Limb (tissue), 2 donors: ENCODE measurements at regions not wholly inside any gene's neighbourhood (a gene's known extent, or its start where the extent isn't known, plus 50 kb on each side); places are given as distances from the start of the nearest gene placed in this dataset.

Experiments used
- DNase-seq, 2 donors: peaks; one replicate each; pipeline ENCODE4 v3.0.0-alpha.2; 2016; ENCODE audit errors: extremely low spot score in 2 of 2

- DNase-seq, result no peak
Observed at GRCh38 chr14:31994391-31995033, 82.6 kb upstream of the ARHGAP5 start.

- DNase-seq, result no peak
Observed at GRCh38 chr14:32003585-32003984, 73.5 kb upstream of the ARHGAP5 start.

DNA sequence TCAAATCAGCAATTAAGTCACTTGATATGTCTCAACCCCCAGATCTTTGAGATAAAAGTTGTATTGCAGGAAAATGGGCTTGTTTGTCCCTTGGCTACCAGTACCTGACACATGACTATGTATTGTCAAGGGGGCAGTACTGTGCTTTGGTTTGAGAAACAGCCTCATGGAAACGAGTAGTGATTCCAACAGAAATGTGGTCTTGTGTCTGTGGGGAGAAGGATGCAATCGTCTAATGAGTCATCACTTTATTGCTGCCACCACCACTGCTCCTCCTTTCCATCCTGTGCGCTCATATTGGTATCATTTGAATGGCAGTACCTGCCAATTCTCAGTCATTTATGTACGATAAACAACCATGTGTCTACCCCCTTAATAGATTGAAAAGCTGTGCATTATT is 72.8 kb upstream of the ARHGAP5 start:
- DNase-seq, result no peak

GRCh38 chr14:32005628-32006027 is 71.5 kb upstream of the ARHGAP5 start:
- no peak for DNase-seq

GRCh38 chr14:32006263-32007110 is 70.6 kb upstream of the ARHGAP5 start:
- no peak for DNase-seq

DNA sequence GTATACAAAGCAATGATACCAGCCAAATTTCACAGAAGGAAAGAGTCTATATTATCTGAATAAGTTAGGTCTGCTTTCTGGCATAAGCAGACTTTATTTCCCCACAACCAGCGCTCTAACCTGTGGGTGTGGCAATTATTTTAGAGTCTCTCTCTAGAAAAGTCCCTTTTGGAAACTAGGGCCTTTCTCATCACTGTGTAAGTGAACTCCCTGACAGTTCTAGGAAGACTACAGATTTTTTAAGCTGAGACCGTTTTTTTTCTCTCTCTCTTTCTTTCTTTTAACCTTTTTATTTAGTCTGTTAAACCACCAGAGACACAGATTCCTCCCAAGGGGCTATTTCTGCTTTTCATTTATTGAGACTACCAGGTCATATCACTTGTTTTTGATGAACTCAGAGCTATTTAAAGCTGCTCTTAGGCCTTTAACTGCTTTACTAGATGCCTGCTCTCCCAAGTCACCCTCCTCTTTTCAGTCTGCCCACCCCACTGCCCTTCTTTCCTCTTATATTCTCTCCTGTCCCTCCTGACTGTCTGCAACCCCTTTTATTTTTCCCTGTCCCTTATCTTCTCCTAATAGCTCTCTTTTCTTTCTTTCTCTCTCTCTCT is 69.2 kb upstream of the ARHGAP5 start:
- DNase-seq, result no peak

DNA sequence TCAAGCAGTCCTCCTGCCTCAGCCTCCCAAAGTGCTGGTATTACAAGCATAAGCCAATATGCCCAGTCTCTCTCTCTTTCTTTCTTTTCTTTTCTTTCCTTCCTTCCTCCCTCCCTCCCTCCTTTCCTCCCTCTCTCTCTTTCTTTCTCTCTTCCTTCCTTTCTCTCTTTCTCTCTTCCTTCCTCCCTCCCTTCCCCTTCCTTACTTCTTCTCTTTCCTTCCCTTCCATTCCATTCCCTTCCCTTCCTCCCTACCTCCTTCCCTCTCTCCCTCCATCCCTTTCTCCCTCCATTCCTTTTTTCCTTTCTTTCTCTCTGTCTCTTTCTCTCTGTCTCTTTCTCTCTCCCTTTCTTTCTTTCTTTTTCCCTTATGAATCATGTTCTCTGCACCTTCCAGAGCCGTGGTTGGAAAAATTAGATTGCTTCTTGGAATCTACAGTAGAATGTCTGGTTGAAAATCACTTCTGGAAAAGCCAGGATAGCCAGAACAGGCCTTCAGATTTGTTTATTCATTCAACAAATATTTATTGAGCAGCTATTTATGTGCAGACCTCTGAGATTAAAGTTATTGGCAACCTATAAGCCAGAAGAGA is 68.4 kb upstream of the ARHGAP5 start:
- DNase-seq, result no peak

GRCh38 chr14:32009221-32009975 is 67.7 kb upstream of the ARHGAP5 start:
- DNase-seq, result no peak

DNA sequence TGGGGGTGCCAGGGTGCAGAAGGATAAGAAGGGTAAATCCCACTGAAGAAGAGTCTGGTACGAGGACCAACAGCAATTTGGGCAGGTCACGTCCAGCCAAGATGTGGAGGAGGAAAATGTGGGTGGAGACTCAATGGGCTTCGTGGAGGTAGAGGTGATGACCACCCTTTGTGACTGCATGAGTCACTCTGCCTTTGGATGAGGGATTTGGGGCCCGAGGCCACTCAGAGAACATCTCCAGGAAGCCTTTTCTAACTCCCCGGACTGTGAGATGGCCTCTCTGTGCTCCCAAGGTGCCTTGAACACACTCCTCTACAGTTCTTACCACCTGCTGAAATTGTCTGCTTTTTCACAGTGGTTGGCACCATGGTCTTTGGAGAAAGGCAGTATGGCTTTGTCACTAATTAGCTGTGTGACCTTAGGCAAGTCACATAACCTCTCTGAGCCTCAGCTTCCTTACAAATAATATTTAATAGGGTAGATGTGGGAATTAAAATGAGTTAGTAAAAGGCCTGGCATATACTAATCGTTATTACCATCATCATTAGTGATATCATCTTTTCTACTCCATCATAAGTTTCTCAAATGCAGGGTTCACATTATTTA is 67.0 kb upstream of the ARHGAP5 start:
- no peak for DNase-seq

- DNase-seq, result no peak
Observed at GRCh38 chr14:32010604-32011125, 66.4 kb upstream of the ARHGAP5 start.

GRCh38 chr14:32011225-32011624 is 65.9 kb upstream of the ARHGAP5 start:
- DNase-seq, result no peak

- DNase-seq, result no peak
Observed at GRCh38 chr14:32012062-32012461, 65.0 kb upstream of the ARHGAP5 start.

DNA sequence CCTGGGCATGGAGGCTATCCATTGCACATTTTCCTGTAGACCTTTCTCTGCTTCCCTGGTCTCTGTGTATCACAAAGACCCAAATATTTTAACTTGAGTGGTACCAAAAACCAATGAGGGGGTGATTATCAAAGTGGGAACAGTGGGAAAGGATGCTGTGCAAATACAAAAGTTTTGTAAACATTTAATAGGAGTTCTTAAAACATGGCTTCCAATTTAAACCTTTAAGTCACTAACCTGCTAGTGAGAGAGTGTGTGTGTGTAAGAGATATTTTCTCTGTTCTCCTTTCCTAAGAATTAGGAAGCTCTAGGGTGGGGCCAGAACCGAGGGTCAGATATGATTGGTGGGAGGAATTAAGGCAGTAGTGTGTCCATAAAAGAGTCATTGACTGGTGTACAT is 64.5 kb upstream of the ARHGAP5 start:
- DNase-seq, result no peak

DNA sequence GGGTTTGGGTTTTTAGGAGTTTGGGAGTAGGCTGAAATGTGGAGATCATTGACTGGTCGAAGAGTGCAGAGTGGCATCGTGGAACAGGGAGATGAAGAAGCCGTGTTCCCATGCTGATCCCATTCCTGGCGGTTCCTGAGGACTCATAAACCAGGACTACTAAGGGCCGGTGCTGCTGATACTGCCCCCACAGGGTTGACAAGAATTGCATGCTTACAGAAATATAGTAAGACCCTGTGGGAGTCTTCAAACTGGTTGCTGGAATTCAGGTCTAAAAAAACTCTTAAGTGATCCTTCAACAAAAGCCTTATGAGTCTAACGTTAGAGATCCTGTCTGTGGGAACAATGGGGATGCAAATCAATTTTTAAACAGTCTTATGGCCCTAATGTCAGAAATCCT is 64.0 kb upstream of the ARHGAP5 start:
- DNase-seq, result no peak

- DNase-seq, result no peak
Observed at GRCh38 chr14:32014057-32014456, 63.0 kb upstream of the ARHGAP5 start.

DNA sequence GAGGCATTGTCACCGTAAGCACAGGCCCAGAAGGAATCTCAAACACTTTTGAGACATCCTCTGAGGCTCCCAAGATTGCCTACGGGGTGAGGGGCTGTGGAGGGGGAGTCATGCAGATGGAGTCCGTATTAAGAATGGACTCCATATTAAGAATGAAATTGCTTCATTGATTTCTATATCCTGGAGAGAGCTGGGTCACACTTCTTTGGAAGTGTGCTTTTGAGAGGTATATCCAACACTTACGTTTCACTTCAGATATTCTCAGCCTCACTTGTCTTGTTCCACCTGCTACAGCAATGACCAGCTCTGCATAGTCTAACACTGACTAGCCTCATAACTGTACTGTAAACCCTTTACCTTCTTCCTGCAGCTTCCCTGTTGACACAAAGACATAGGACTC is 62.6 kb upstream of the ARHGAP5 start:
- no peak for DNase-seq

GRCh38 chr14:32015166-32015565 is 61.9 kb upstream of the ARHGAP5 start:
- no peak for DNase-seq

DNA sequence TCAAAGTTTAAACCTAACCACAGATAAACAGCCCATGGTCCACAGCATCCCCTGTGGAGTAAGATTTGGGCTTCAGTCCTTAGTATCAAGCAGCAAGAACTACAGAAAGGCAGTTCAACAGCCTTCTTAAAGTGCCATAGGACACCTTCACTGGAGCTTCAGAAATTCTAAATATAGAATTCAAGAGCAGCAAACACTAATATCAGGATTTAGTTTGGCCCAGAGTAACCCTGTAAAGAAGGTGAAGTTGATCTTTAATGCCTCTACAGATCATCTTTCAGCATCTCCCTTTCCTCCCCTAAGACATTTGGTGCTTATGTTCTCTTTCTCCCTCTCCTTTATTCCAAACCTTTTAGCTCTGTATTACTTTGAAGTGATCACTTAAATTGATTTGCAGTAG is 59.5 kb upstream of the ARHGAP5 start:
- DNase-seq, result no peak

DNA sequence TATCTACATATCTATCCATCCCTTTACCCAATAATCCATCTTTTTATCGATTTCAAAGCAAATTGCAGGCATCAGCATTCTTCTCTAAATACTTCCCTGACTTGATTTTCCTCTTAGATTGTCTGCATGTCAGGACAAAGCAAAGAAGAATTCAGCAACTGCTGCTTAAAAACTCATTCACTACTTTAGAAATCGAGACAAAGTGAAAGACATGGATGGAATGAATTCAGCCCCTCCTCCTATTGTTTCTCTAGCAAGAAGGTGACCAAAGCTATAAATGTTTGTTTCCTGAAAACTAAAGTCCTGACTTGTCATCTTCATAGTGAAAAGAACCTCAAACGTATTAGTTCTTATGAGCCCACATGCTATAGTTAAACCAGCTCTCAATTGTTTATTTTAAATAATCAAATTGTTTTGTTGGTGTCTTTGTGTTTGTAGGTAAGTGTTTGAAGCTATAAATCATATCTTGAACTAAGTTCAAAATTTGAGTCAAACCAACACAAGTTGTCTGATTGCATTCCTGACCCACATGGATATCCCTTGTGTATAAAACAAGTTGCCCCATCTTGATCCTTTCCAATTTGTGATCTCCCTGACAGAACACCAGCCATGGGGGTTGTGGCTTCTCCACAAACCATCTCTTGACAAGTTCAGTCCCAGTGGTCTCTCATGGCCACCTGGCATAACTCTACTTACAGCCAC is 58.6 kb upstream of the ARHGAP5 start:
- DNase-seq, result no peak

DNA sequence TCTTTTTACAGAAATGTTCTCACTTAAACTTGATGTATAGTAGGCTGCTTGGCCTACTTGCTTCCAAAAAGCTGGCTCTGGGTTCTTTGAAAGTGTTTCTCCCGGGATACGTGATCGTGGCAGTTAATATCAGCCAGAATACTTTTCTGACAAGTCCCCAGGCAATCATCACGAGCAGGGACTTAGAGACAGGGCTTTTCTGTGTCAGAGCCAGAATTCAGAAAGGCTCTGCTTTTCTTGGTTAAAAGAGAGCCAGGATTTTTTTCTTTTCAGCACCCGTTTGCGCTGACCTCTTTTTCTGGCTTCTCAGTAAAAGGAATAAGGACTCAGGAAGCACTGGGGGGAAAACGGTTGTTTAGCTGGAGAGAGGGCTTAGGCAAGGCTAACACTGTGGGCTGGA is 57.8 kb upstream of the ARHGAP5 start:
- no peak for DNase-seq
